ENCODE measurements at regions not wholly inside any gene's neighbourhood (a gene's known extent, or its start where the extent isn't known, plus 50 kb on each side); places are given as distances from the start of the nearest gene placed in this dataset.
A peak's percentile ranks its signal among the peaks of the same experiment; 100 is the strongest.
"Not testable (repeated sequence)": the region's sequence is repeated elsewhere in the genome, so short reads cannot be mapped to it uniquely, and the experiment has no call there.

DNA sequence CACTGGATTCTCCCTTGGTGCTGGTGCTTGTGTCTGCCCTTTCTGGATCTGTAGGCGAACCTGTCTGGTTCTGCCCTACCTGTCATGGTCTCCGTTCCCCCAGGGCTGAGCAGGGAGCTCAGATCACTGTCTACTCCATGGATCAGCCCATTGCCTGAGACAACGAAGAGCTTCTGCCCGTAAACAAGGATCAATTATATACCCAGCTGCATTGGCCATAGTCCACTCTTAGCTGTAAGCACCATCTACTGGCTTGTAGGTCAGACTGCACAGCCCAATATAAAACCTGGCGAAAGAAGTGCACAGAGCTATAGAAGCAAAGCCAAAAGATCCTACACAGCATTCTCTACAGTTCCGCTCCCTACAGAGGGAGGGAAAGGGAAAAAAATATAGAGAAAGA is 181.5 kb upstream of the RPS23 start:
- Histone ChIP-seq H3K4me3 (no peak overlapping the region), H3K79me2 (ENCODE audit: low read depth) (no peaks in the 10 kb centered on the region), H3K9me3 (ENCODE audit: low read depth) (peaks cover 8% of the 10 kb centered on the region), H3K9ac (no peak overlapping the region), H3K27me3 (no peaks in the 10 kb centered on the region), H2AFZ (replicated peaks) (no peak overlapping the region), H3K27ac (no peak overlapping the region), H3K36me3 (no peaks in the 10 kb centered on the region), H3K4me2 (no peak overlapping the region), H3F3A (ENCODE audit: low read depth) (no peaks in the 10 kb centered on the region), H4K20me1 (ENCODE audit: low read depth) (no peaks in the 10 kb centered on the region), H3K4me1 (no peaks in the 10 kb centered on the region)
- TF ChIP-seq EZH2 (IDR thresholded peaks at IDR 0.05) = no peak
- TF ChIP-seq, protein P1, sequence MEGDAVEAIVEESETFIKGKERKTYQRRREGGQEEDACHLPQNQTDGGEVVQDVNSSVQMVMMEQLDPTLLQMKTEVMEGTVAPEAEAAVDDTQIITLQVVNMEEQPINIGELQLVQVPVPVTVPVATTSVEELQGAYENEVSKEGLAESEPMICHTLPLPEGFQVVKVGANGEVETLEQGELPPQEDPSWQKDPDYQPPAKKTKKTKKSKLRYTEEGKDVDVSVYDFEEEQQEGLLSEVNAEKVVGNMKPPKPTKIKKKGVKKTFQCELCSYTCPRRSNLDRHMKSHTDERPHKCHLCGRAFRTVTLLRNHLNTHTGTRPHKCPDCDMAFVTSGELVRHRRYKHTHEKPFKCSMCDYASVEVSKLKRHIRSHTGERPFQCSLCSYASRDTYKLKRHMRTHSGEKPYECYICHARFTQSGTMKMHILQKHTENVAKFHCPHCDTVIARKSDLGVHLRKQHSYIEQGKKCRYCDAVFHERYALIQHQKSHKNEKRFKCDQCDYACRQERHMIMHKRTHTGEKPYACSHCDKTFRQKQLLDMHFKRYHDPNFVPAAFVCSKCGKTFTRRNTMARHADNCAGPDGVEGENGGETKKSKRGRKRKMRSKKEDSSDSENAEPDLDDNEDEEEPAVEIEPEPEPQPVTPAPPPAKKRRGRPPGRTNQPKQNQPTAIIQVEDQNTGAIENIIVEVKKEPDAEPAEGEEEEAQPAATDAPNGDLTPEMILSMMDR (IDR thresholded peaks at IDR 0.05) = no peak
- TF ChIP-seq EZH2phosphoT487 (IDR thresholded peaks at IDR 0.05) = no peak
- Mint-ChIP-seq H3K4me1 (no peaks in the 10 kb centered on the region), H3K4me3 (no peak overlapping the region), H3K27ac (no peak overlapping the region), H3K36me3 (peaks cover 2% of the 10 kb centered on the region), H3K27me3 (ENCODE audit: insufficient read depth, low read depth) (no peaks in the 10 kb centered on the region), H3K9me3 (peaks cover 23% of the 10 kb centered on the region)
- DNase-seq (ENCODE audit: low spot score) = no peak

DNA sequence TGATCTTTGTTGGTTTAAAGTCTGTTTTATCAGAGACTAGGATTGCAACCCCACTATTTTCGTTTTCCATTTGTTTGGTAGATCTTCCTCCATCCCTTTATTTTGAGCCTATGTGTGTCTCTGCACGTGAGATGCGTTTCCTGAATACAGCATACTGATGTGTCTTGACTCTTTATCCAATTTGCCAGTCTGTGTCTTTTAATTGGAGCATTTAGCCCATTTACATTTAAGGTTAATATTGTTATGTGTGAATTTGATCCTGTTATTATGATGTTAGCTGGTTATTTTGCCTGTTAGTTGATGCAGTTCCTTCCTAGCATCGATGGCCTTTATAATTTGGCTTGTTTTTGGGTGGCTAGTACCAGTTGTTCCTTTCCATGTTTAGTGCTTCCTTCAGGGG is 177.2 kb upstream of the RPS23 start:
- not testable (repeated sequence) for H3K27ac ChIP-seq; DNase-seq (ENCODE audit: low spot score); H3K36me3 Mint-ChIP-seq; H3K27ac Mint-ChIP-seq; H2AFZ ChIP-seq (replicated peaks); H3K4me3 ChIP-seq; H3K79me2 ChIP-seq (ENCODE audit: low read depth); H3F3A ChIP-seq (ENCODE audit: low read depth); H3K4me2 ChIP-seq; H3K9me3 ChIP-seq (ENCODE audit: low read depth); H3K4me1 ChIP-seq; H3K27me3 Mint-ChIP-seq (ENCODE audit: insufficient read depth, low read depth); H4K20me1 ChIP-seq (ENCODE audit: low read depth); H3K4me1 Mint-ChIP-seq; H3K9ac ChIP-seq; H3K4me3 Mint-ChIP-seq; H3K27me3 ChIP-seq; H3K36me3 ChIP-seq
- peaks cover 26% of the 10 kb centered on the region for H3K9me3 Mint-ChIP-seq

DNA sequence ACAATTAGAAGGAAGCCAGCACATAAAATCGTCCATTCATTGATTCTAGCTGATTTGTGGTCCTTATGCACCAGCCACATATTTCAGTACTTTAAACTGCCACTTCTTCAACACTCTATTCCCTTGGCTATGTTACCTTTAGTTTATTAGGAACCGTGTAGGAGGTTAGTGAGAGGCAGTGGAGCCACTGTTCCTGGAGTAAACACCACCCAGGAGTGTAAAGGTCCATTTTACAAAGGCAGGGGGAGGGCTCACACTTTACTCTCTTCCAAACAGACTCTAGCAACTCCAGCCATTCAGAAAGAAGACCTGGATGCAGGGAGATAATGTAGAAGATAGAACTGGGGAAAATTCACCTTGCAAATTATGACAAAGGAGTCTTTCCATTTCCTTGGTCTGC is 170.2 kb upstream of the RPS23 start:
- no peak overlapping the region for H3K27ac Mint-ChIP-seq
- H3K9me3 Mint-ChIP-seq = peaks cover 5% of the 10 kb centered on the region
- Histone ChIP-seq H3K9me3 (ENCODE audit: low read depth) (no peaks in the 10 kb centered on the region), H4K20me1 (ENCODE audit: low read depth) (no peaks in the 10 kb centered on the region), H3K4me2 (no peak overlapping the region), H3F3A (ENCODE audit: low read depth) (no peaks in the 10 kb centered on the region), H3K4me1 (no peaks in the 10 kb centered on the region), H3K9ac (no peak overlapping the region), H3K36me3 (no peaks in the 10 kb centered on the region), H3K4me3 (no peak overlapping the region), H3K27ac (no peak overlapping the region), H3K79me2 (ENCODE audit: low read depth) (no peaks in the 10 kb centered on the region), H3K27me3 (no peaks in the 10 kb centered on the region), H2AFZ (replicated peaks) (peak overlapping the region; percentile 37)
- no peaks in the 10 kb centered on the region for H3K4me1 Mint-ChIP-seq
- TF ChIP-seq, protein P1 (IDR thresholded peaks at IDR 0.05) = no peak
- TF ChIP-seq EZH2phosphoT487 (IDR thresholded peaks at IDR 0.05) = no peak
- TF ChIP-seq EZH2 (IDR thresholded peaks at IDR 0.05) = no peak
- H3K4me3 Mint-ChIP-seq = no peak overlapping the region
- H3K36me3 Mint-ChIP-seq = no peaks in the 10 kb centered on the region
- DNase-seq (ENCODE audit: low spot score) = no peak
- H3K27me3 Mint-ChIP-seq (ENCODE audit: insufficient read depth, low read depth) = no peaks in the 10 kb centered on the region

DNA sequence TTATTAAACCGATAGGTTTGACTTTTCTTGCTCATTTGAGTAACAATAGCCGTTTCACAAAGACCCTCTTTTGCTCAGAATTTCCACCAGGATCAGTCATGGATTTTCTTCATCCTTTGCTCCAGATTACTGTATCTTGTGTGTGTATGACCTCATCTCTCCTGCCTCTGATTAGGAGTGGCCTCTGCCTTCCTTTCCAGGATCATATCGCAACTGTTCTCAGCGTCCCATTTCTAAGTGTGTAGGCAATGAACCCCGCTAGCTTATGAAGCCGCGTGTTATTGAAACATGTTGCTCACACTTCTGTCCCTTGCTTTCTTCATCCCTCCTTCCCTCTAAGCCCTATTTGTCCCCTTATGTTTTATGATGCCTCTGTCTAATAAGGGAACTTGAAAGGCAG is 169.8 kb upstream of the RPS23 start:
- Histone ChIP-seq H3K9me3 (ENCODE audit: low read depth) (no peaks in the 10 kb centered on the region), H2AFZ (replicated peaks) (no peak overlapping the region), H3F3A (ENCODE audit: low read depth) (no peaks in the 10 kb centered on the region), H3K79me2 (ENCODE audit: low read depth) (no peaks in the 10 kb centered on the region), H3K4me1 (no peaks in the 10 kb centered on the region), H3K36me3 (no peaks in the 10 kb centered on the region), H3K27me3 (no peaks in the 10 kb centered on the region), H3K27ac (no peak overlapping the region), H4K20me1 (ENCODE audit: low read depth) (no peaks in the 10 kb centered on the region), H3K9ac (no peak overlapping the region), H3K4me3 (no peak overlapping the region), H3K4me2 (no peak overlapping the region)
- TF ChIP-seq EZH2phosphoT487 (IDR thresholded peaks at IDR 0.05) = no peak
- TF ChIP-seq, protein P1 (IDR thresholded peaks at IDR 0.05) = no peak
- TF ChIP-seq EZH2 (IDR thresholded peaks at IDR 0.05) = no peak
- no peak for DNase-seq (ENCODE audit: low spot score)
- H3K4me1 Mint-ChIP-seq = no peaks in the 10 kb centered on the region
- H3K9me3 Mint-ChIP-seq = peaks cover 5% of the 10 kb centered on the region
- no peak overlapping the region for H3K27ac Mint-ChIP-seq
- no peak overlapping the region for H3K4me3 Mint-ChIP-seq
- no peaks in the 10 kb centered on the region for H3K27me3 Mint-ChIP-seq (ENCODE audit: insufficient read depth, low read depth)
- no peaks in the 10 kb centered on the region for H3K36me3 Mint-ChIP-seq
